Chondrocyte (in vitro differentiated cells): ENCODE measurements at regions not wholly inside any gene's neighbourhood (a gene's known extent, or its start where the extent isn't known, plus 50 kb on each side); places are given as distances from the start of the nearest gene placed in this dataset.

ENCODE experiments used
- DNase-seq: peaks from one replicate; pipeline ENCODE4 v3.0.0; 2021; ENCODE audit warnings: mixed read lengths, low spot score
- H3K27ac Mint-ChIP-seq: one replicate; pipeline ENCODE4 v1.8.0; 2021; ENCODE audit warnings: mild to moderate bottlenecking, moderate library complexity, mixed read lengths; ENCODE audit not compliant: unreplicated experiment
- H3K27me3 Mint-ChIP-seq: 2 replicates; pipeline ENCODE4 v1.8.0; 2021; ENCODE audit warnings: low read depth, mixed read lengths
- H3K36me3 Mint-ChIP-seq: 2 replicates; pipeline ENCODE4 v1.8.0; 2021; ENCODE audit warnings: low read depth, mixed read lengths
- H3K4me1 Mint-ChIP-seq: 2 replicates; pipeline ENCODE4 v1.8.0; 2021; ENCODE audit warnings: low read depth, mild to moderate bottlenecking, mixed read lengths
- H3K4me3 Mint-ChIP-seq: one replicate; pipeline ENCODE4 v1.8.0; 2021; ENCODE audit warnings: mild to moderate bottlenecking, moderate library complexity, mixed read lengths; ENCODE audit not compliant: unreplicated experiment
- H3K9me3 Mint-ChIP-seq: 2 replicates; pipeline ENCODE4 v1.8.0; 2021; ENCODE audit warnings: low read depth, mixed read lengths
- TF ChIP-seq, protein P1 (sequence below): fragments of 200-600 bp; sonication (generic); IDR thresholded peaks from 2 replicates; pipeline ENCODE4 v1.5.0; 2021; ENCODE audit warnings: antibody characterized with exemption, mild to moderate bottlenecking, moderate library complexity

GRCh38 chr11:27244900-27245299 is 118.1 kb downstream of the CCDC34 start:
- H3K4me3 Mint-ChIP-seq = no peak overlapping the region
- TF ChIP-seq, protein P1, sequence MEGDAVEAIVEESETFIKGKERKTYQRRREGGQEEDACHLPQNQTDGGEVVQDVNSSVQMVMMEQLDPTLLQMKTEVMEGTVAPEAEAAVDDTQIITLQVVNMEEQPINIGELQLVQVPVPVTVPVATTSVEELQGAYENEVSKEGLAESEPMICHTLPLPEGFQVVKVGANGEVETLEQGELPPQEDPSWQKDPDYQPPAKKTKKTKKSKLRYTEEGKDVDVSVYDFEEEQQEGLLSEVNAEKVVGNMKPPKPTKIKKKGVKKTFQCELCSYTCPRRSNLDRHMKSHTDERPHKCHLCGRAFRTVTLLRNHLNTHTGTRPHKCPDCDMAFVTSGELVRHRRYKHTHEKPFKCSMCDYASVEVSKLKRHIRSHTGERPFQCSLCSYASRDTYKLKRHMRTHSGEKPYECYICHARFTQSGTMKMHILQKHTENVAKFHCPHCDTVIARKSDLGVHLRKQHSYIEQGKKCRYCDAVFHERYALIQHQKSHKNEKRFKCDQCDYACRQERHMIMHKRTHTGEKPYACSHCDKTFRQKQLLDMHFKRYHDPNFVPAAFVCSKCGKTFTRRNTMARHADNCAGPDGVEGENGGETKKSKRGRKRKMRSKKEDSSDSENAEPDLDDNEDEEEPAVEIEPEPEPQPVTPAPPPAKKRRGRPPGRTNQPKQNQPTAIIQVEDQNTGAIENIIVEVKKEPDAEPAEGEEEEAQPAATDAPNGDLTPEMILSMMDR = no peak
- no peak overlapping the region for H3K27ac Mint-ChIP-seq
- H3K4me1 Mint-ChIP-seq = no peaks in the 10 kb centered on the region
- no peaks in the 10 kb centered on the region for H3K9me3 Mint-ChIP-seq
- no peaks in the 10 kb centered on the region for H3K27me3 Mint-ChIP-seq
- no peaks in the 10 kb centered on the region for H3K36me3 Mint-ChIP-seq
- DNase-seq = no peak

DNA sequence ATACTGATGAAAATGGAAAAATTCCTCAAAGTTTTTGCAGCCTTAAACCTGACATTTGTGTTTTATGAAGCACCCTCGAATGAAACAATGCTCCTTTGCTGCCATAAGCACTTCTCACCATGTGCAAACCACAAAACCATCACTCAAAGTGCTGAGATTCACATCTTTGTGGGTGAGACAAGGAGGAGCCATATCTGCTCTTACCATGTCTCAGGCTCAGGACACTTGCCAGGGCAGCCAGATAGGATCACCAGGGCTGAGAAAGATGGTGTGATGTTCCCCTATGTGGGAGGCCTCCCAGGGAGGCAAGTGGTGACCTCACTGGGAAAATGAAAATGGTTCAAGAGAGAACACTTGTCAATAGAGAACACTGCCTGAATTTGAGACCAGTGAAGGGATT is 120.4 kb downstream of the CCDC34 start:
- H3K27ac Mint-ChIP-seq = no peak overlapping the region
- no peak for DNase-seq

DNA sequence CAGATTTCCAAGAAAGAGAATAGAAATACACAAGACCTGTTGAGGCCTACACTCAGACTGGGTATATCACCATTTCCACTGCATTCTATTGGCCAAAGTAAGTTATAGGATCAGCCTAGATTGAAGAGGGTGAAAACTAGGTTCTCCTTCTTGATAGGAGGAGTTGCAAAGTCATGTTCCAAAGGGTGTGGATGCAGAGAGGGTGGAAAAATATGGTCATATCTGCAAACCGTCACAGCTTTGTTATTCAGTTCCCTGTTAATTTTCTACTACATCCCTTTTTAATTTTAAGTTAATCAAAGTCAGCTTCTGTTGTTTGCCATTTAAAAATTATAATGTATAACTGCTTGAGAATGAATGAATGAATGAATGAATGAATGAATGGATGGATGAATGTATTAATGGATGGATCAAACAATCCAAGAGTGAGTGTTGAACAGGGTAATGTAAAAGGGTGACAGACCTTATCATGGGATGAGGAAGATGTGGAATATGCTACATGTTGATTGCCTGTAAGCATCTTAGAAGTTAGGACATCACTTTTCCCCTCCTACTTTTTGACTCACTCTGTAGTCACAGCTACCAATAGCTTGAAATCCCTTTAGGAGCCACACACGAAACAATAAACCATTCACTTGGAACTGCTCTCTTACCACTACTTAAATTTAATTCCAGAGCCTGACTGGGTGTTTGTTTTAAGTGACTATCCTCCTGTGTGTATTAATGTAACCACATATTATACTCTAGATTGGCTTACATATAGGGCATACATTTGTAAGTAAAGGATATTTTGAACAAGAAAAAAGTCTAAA is 121.5 kb downstream of the CCDC34 start:
- DNase-seq = no peak
- no peaks in the 10 kb centered on the region for H3K36me3 Mint-ChIP-seq
- no peak overlapping the region for H3K4me3 Mint-ChIP-seq
- no peaks in the 10 kb centered on the region for H3K27me3 Mint-ChIP-seq
- no peaks in the 10 kb centered on the region for H3K9me3 Mint-ChIP-seq
- H3K4me1 Mint-ChIP-seq = peaks cover 8% of the 10 kb centered on the region
- TF ChIP-seq, protein P1 = no peak
- H3K27ac Mint-ChIP-seq = no peak overlapping the region

More for the DNA sequence above, 120.4 kb downstream of the CCDC34 start:
- Mint-ChIP-seq H3K9me3 (no peaks in the 10 kb centered on the region), H3K4me1 (peaks cover 8% of the 10 kb centered on the region), H3K27me3 (no peaks in the 10 kb centered on the region), H3K36me3 (no peaks in the 10 kb centered on the region), H3K4me3 (no peak overlapping the region)
- TF ChIP-seq, protein P1 = no peak

DNA sequence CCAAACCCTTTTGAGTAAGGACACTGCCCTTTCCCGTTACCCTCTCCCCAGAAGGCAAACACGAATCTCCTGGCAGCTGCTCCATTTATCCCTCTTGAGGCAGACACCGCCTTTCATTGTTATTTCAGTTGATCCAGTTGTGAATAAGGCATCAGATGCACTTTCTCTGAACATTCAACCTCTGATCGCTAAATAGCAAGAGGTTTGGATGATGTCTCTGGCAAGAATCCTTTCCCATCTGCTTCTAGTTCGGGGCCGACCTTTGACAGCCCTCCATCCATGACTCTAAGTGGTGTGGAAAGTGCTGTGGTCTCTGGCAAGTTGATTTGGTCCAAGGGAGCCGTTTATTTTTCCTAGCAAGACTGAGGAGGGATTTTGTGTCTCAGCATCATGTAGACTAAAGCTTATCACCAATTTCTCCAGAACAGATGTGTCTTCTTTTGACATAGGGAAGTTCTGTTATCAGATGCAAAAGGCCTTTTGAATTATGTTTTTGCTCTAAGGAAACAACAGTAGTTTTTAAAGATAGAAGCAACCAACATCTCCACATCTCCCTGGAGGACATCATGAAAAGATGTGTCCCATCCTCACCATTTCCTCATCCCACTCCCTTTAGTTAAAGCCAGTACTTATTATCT is 123.6 kb downstream of the CCDC34 start:
- no peaks in the 10 kb centered on the region for H3K9me3 Mint-ChIP-seq
- DNase-seq = no peak
- H3K4me3 Mint-ChIP-seq = no peak overlapping the region
- no peaks in the 10 kb centered on the region for H3K27me3 Mint-ChIP-seq
- no peak overlapping the region for H3K27ac Mint-ChIP-seq
- peaks cover 17% of the 10 kb centered on the region for H3K4me1 Mint-ChIP-seq
- TF ChIP-seq, protein P1 = no peak
- no peaks in the 10 kb centered on the region for H3K36me3 Mint-ChIP-seq

DNA sequence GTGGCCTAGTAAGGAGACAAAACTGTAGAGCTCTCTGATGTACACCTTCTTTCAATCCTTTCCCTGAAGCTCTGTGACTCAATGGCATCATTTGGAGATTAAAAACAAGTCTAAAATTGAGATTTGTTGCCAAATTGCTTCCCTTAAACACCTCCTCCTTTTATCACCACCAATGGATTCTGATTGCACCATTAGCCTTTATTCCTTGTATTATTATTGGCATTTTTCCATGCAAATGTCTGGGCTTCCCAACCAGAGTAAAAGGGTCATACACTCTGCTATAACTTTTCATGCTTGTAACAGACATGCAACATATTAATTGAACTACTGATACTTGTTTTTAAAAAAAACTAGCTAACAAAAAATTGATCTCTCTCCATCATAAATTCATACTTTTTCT is 124.2 kb downstream of the CCDC34 start:
- Mint-ChIP-seq H3K9me3 (no peaks in the 10 kb centered on the region), H3K27me3 (no peaks in the 10 kb centered on the region), H3K36me3 (no peaks in the 10 kb centered on the region), H3K27ac (no peak overlapping the region), H3K4me3 (no peak overlapping the region), H3K4me1 (peaks cover 23% of the 10 kb centered on the region)
- no peak for DNase-seq
- TF ChIP-seq, protein P1 = no peak
